ENCODE measurements at regions not wholly inside any gene's neighbourhood (a gene's known extent, or its start where the extent isn't known, plus 50 kb on each side); places are given as distances from the start of the nearest gene placed in this dataset.

- intact Hi-C loops (cut with micrococcal nuclease): no loop called here
These were observed 369.6 kb upstream of the ADGRL2 start for GRCh38 chr1:81430955-81431623.

DNA sequence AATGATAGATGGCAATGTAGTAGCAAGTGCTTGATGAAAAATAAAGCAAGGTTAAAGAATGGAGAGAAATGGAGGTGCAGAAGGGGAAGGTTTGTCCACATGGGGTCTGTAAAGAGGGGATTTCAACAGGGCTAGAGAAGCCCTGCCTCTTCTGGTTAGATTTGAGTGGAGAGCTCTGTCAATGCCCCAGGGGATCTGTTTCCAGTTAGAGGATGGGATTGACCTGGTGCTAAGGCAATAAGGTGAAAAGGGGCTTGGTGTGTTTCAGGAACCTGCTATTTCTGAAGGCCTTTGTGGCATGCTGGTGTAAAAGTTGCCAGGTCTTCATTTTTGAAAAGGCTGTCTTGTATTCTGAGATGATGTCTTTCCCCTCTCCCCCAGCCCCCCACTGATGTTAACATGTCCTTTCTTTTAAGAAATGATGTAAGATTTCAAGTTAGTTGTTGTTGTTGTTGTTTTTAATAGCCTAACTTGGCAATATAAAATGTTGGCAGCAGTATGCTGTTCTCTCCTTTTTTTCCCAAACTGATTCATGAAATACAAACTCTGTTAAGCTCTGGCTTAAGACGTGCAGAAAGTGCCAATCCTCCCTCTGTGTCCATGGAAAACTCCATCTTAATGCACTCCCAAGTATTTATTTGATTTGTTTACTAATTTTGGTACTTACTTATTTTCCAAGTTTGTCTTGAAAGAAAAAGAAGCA lies 370.3 kb upstream of the ADGRL2 start:
- H3K9me3 ChIP-seq (replicated peaks): no peaks in the 10 kb centered on the region
- intact Hi-C loops (cut with micrococcal nuclease): no loop called here
- no peak for TF ChIP-seq CTCF (IDR thresholded peaks at IDR 0.05; ENCODE audit: borderline replicate concordance)
- no peak overlapping the region for H3K4me3 ChIP-seq
- peaks cover 47% of the 10 kb centered on the region for H3K4me1 ChIP-seq
- peak overlapping the region; percentile 75 for H3K27ac ChIP-seq (replicated peaks)
- no peaks in the 10 kb centered on the region for H3K36me3 ChIP-seq
- DNase-seq: no peak
- H3K27me3 ChIP-seq (ENCODE audit: low read depth): no peaks in the 10 kb centered on the region

More at GRCh38 chr1:81430955-81431623, 369.6 kb upstream of the ADGRL2 start:
- Histone ChIP-seq H3K4me3 (no peak overlapping the region), H3K27me3 (ENCODE audit: low read depth) (no peaks in the 10 kb centered on the region), H3K9me3 (replicated peaks) (no peaks in the 10 kb centered on the region), H3K36me3 (no peaks in the 10 kb centered on the region), H3K27ac (replicated peaks) (peak overlapping the region; percentile 75), H3K4me1 (peaks cover 47% of the 10 kb centered on the region)
- TF ChIP-seq CTCF (IDR thresholded peaks at IDR 0.05; ENCODE audit: borderline replicate concordance): no peak
- DNase-seq: no peak

DNA sequence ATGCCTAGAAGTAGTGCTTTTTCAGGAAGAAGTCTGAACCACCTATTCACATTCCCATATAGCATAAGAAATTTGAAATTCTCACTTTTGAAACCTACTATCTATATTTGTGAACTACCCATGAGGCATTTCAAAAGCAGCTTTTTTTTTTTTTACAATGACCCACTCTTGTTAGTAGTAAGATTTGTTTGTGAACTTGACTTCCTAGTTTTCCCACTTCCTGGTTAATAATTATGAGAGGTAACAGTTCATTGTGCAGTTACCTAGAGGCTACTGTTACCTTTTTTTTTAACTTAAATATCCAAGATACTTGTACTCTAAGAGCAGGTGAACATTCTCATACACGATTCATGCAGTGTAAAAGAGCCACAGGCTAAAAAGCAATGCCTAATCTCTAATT lies 371.7 kb upstream of the ADGRL2 start:
- Histone ChIP-seq H3K27me3 (ENCODE audit: low read depth) (no peaks in the 10 kb centered on the region), H3K4me3 (no peak overlapping the region), H3K27ac (replicated peaks) (peak overlapping the region; percentile 12), H3K36me3 (no peaks in the 10 kb centered on the region), H3K9me3 (replicated peaks) (no peaks in the 10 kb centered on the region), H3K4me1 (peaks cover 40% of the 10 kb centered on the region)
- TF ChIP-seq CTCF (IDR thresholded peaks at IDR 0.05; ENCODE audit: borderline replicate concordance): no peak
- DNase-seq: no peak
- intact Hi-C loops (cut with micrococcal nuclease): no loop called here

- no peak for TF ChIP-seq CTCF (IDR thresholded peaks at IDR 0.05; ENCODE audit: borderline replicate concordance)
- no peaks in the 10 kb centered on the region for H3K27me3 ChIP-seq (ENCODE audit: low read depth)
- intact Hi-C loops (cut with micrococcal nuclease): no loop called here
- H3K27ac ChIP-seq (replicated peaks): no peak overlapping the region
- H3K36me3 ChIP-seq: no peaks in the 10 kb centered on the region
- H3K4me1 ChIP-seq: peaks cover 9% of the 10 kb centered on the region
- no peaks in the 10 kb centered on the region for H3K9me3 ChIP-seq (replicated peaks)
- no peak for DNase-seq
- no peak overlapping the region for H3K4me3 ChIP-seq
These were observed 375.9 kb upstream of the ADGRL2 start for GRCh38 chr1:81424816-81425215.

DNA sequence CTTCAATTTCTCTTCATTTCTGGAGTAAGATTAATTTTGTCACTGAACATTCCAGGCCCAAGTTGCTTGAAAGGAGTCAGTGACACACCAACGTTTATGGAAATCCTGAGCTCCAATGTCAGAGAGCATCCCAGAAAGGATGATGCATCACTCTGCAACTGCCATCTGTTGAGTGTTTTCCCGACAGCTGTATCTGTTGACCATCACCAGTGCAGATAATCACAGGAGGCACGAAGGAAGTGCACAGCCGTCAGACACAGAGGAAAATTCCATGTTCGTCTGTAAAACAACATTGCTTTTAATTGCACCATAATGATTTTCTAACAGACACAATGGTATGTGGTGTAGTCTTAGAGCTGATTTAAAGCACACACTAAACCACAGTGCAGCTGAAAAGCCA lies 376.7 kb upstream of the ADGRL2 start:
- no peak for TF ChIP-seq CTCF (IDR thresholded peaks at IDR 0.05; ENCODE audit: borderline replicate concordance)
- intact Hi-C loops (cut with micrococcal nuclease): no loop called here
- H3K4me1 ChIP-seq: peaks cover 9% of the 10 kb centered on the region
- H3K27ac ChIP-seq (replicated peaks): no peak overlapping the region
- no peak for DNase-seq
- H3K4me3 ChIP-seq: no peak overlapping the region
- no peaks in the 10 kb centered on the region for H3K9me3 ChIP-seq (replicated peaks)
- H3K27me3 ChIP-seq (ENCODE audit: low read depth): no peaks in the 10 kb centered on the region
- no peaks in the 10 kb centered on the region for H3K36me3 ChIP-seq
